ENCODE measurements at regions not wholly inside any gene's neighbourhood (a gene's known extent, or its start where the extent isn't known, plus 50 kb on each side); places are given as distances from the start of the nearest gene placed in this dataset.

GRCh38 chr12:131222329-131223139 is 268.8 kb downstream of the ADGRD1 start:
- TF ChIP-seq CTCF (conservative IDR thresholded peaks at IDR 0.05; ENCODE audit: low read depth, low read length) (no peak), EZH2 (IDR thresholded peaks at IDR 0.05; ENCODE audit: borderline replicate concordance, low read depth, low read length, poor library complexity, severe bottlenecking) (no peak)
